Caco-2 (cell line): ENCODE measurements at regions not wholly inside any gene's neighbourhood (a gene's known extent, or its start where the extent isn't known, plus 50 kb on each side); places are given as distances from the start of the nearest gene placed in this dataset.

Experiments
- BruUV-seq: library from RNA; stranded (reverse); fragments of 400-500 nt; replicated peaks from 2 replicates; lab custom pipeline; 2021; lab: Mats Ljungman, UMichigan
- CTCF ChIA-PET: fragments of 300-600 bp; sonication (Branson Sonifier 250); formaldehyde crosslinking; loops from one replicate; lab custom pipeline; 2022; ENCODE audit warnings: antibody characterized with exemption; lab: Charles Lee
- POLR2A ChIA-PET: fragments of 300-600 bp; sonication (Branson Sonifier 250); formaldehyde crosslinking; loops from one replicate; lab custom pipeline; 2022; ENCODE audit warnings: antibody characterized with exemption; lab: Charles Lee
- DNase-seq, 2 experiments: peaks; one replicate each; pipeline versions ENCODE4 v3.0.0 to v3.0.0-alpha.2; 2020 to 2022
- H3K27me3 ChIP-seq: replicated peaks from 2 replicates; pipeline ENCODE4 v1.6.0; 2011; ENCODE audit warnings: low read length; ENCODE audit not compliant: control insufficient read depth, insufficient read depth
- H3K36me3 ChIP-seq: 2 replicates; pipeline ENCODE4 v1.5.1; 2011; ENCODE audit warnings: low read length; ENCODE audit not compliant: control insufficient read depth, insufficient read depth
- H3K4me1 ChIP-seq: fragments of 250-450 bp; sonication (Bioruptor Pico); 2 replicates; pipeline ENCODE4 v1.5.1; 2020; ENCODE audit warnings: mild to moderate bottlenecking
- H3K4me3 ChIP-seq: 2 replicates; pipeline ENCODE4 v1.5.1; 2011; ENCODE audit warnings: low read depth, mild to moderate bottlenecking, control low read depth, low read length
- H3K9me3 ChIP-seq: fragments of 250-450 bp; sonication (Bioruptor Pico); 2 replicates; pipeline ENCODE4 v1.5.1; 2020; ENCODE audit warnings: mild to moderate bottlenecking, moderate library complexity
- H3K27ac Mint-ChIP-seq: one replicate; pipeline ENCODE4 v1.8.0; 2022; ENCODE audit warnings: mixed read lengths; ENCODE audit not compliant: unreplicated experiment
- H3K27me3 Mint-ChIP-seq: one replicate; pipeline ENCODE4 v1.8.0; 2022; ENCODE audit warnings: mixed read lengths; ENCODE audit not compliant: insufficient read depth, unreplicated experiment
- H3K36me3 Mint-ChIP-seq: one replicate; pipeline ENCODE4 v1.8.0; 2022; ENCODE audit warnings: mild to moderate bottlenecking, mixed read lengths; ENCODE audit not compliant: insufficient read depth, unreplicated experiment
- H3K4me1 Mint-ChIP-seq: one replicate; pipeline ENCODE4 v1.8.0; 2022; ENCODE audit warnings: low read depth, mixed read lengths; ENCODE audit not compliant: unreplicated experiment
- H3K4me3 Mint-ChIP-seq: one replicate; pipeline ENCODE4 v1.8.0; 2022; ENCODE audit warnings: mild to moderate bottlenecking, moderate library complexity, mixed read lengths; ENCODE audit not compliant: unreplicated experiment
- H3K9me3 Mint-ChIP-seq: one replicate; pipeline ENCODE4 v1.8.0; 2022; ENCODE audit warnings: mixed read lengths; ENCODE audit not compliant: unreplicated experiment
- CTCF ChIP-seq, 2 experiments: fragments of 200-600 bp in 1 of 2; IDR thresholded peaks; 1 replicate in 1 of 2; 2 replicates in 1 of 2; pipeline versions ENCODE4 v1.5.1 to v1.8.0; 2011 to 2022; ENCODE audit warnings: antibody characterized with exemption in 1 of 2, control low read depth in 1 of 2, inconsistent platforms in 1 of 2, low read depth in 1 of 2, low read length in 1 of 2, mild to moderate bottlenecking in 1 of 2, moderate library complexity in 1 of 2; ENCODE audit not compliant: insufficient read depth in 1 of 2, severe bottlenecking in 1 of 2, unreplicated experiment in 1 of 2
- intact Hi-C: fragments of 100-400 bp; cut with micrococcal nuclease; formaldehyde crosslinking; loops from one replicate; pipeline ENCODE4 v1.10.0; 2022; ENCODE audit not compliant: unreplicated experiment

GRCh38 chrX:139286342-139286741 is 244.2 kb upstream of the F9 start:
- Mint-ChIP-seq H3K4me1 (no peaks in the 10 kb centered on the region), H3K27ac (no peak overlapping the region), H3K9me3 (no peaks in the 10 kb centered on the region), H3K4me3 (no peak overlapping the region), H3K27me3 (no peaks in the 10 kb centered on the region), H3K36me3 (no peaks in the 10 kb centered on the region)
- ChIA-PET CTCF (no interaction called here), POLR2A (no interaction called here)
- H3K36me3 ChIP-seq = no peaks in the 10 kb centered on the region
- BruUV-seq = no TSS peak
- no peak overlapping the region for H3K4me3 ChIP-seq
- no peak for DNase-seq
- H3K27me3 ChIP-seq = no peaks in the 10 kb centered on the region
- no peaks in the 10 kb centered on the region for H3K4me1 ChIP-seq
- no peaks in the 10 kb centered on the region for H3K9me3 ChIP-seq
- no peak for TF ChIP-seq CTCF (IDR thresholded peaks at IDR 0.05; ENCODE audit: insufficient read depth in 1 of 2, low read depth in 1 of 2, low read length in 1 of 2, severe bottlenecking in 1 of 2, unreplicated experiment in 1 of 2)
- intact Hi-C loops = no loop called here

- 0 out of 2 replicates have a peak, but pooled peaks cover 3% of the 10 kb centered on the region for H3K4me1 ChIP-seq
- BruUV-seq = no TSS peak
- TF ChIP-seq CTCF (IDR thresholded peaks at IDR 0.05; ENCODE audit: insufficient read depth in 1 of 2, low read depth in 1 of 2, low read length in 1 of 2, severe bottlenecking in 1 of 2, unreplicated experiment in 1 of 2) = no peak
- Mint-ChIP-seq H3K27ac (no peak overlapping the region), H3K4me1 (peaks cover 7% of the 10 kb centered on the region), H3K36me3 (no peaks in the 10 kb centered on the region), H3K27me3 (no peaks in the 10 kb centered on the region), H3K4me3 (no peak overlapping the region), H3K9me3 (no peaks in the 10 kb centered on the region)
- no peak for DNase-seq
- CTCF ChIA-PET = no interaction called here
- no peaks in the 10 kb centered on the region for H3K27me3 ChIP-seq
- no peaks in the 10 kb centered on the region for H3K36me3 ChIP-seq
- no peaks in the 10 kb centered on the region for H3K9me3 ChIP-seq
- intact Hi-C loops = no loop called here
- H3K4me3 ChIP-seq = no peak overlapping the region
- POLR2A ChIA-PET = no interaction called here
These were observed 262.7 kb upstream of the F9 start for GRCh38 chrX:139267851-139268250.

- H3K27ac Mint-ChIP-seq = no peak overlapping the region
- CTCF ChIA-PET = no interaction called here
- H3K36me3 Mint-ChIP-seq = no peaks in the 10 kb centered on the region
These were observed 284.2 kb upstream of the F9 start for GRCh38 chrX:139246295-139246694.

More at GRCh38 chrX:139246295-139246694, 284.2 kb upstream of the F9 start:
- POLR2A ChIA-PET = no interaction called here
- Histone ChIP-seq H3K27me3 (no peaks in the 10 kb centered on the region), H3K36me3 (no peaks in the 10 kb centered on the region), H3K9me3 (no peaks in the 10 kb centered on the region), H3K4me3 (no peak overlapping the region), H3K4me1 (no peaks in the 10 kb centered on the region)
- no peak for DNase-seq
- Mint-ChIP-seq H3K27me3 (no peaks in the 10 kb centered on the region), H3K9me3 (no peaks in the 10 kb centered on the region), H3K4me1 (no peaks in the 10 kb centered on the region), H3K4me3 (no peak overlapping the region)
- no TSS peak for BruUV-seq
- intact Hi-C loops = no loop called here
- TF ChIP-seq CTCF (IDR thresholded peaks at IDR 0.05; ENCODE audit: insufficient read depth in 1 of 2, low read depth in 1 of 2, low read length in 1 of 2, severe bottlenecking in 1 of 2, unreplicated experiment in 1 of 2) = no peak
